ENCODE measurements at regions not wholly inside any gene's neighbourhood (a gene's known extent, or its start where the extent isn't known, plus 50 kb on each side); places are given as distances from the start of the nearest gene placed in this dataset.
"Not testable (repeated sequence)": the region's sequence is repeated elsewhere in the genome, so short reads cannot be mapped to it uniquely, and the experiment has no call there.

DNA sequence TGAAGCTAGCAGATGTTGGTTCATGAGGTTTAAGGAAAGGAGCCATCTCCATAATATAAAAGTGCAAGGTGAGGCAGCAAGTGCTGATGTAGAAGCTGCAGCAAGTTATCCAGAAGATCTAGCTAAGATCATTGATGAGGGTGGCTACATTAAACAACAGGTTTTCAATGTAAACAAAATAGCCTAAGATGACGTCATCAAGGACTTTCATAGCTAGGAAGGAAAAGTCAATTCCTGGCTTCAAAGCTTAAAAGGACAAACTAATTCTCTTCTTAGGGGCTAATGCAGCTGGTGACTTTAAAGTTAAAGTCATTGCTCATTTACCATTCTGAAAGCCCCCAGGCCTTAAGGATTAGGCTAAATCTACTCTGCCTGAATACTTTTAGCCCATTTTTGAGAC lies 141.9 kb downstream of the MID1IP1 start:
- no peak for DNase-seq

GRCh38 chrX:38948046-38948445 lies 146.8 kb downstream of the MID1IP1 start:
- DNase-seq = no peak

DNA sequence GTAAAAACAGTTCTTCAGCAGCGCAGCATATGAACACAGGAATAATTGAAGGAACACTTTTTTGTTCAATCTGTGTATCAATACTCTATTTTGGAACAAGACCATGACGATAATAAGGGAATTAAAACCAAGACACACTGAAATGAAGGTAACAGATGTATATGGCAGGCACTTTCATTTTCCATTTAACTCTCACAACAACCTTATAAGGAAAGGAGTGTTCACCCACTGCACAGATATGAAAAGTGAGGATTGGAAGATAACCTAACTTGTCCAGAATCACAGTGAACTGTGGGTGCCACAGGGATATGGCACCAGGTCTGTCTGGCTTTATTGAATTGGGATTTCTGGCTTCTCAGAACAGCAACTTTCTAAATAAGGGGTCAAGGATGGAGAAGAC lies 153.3 kb downstream of the MID1IP1 start:
- no peak for DNase-seq

GRCh38 chrX:38959736-38960135 lies 158.5 kb downstream of the MID1IP1 start:
- DNase-seq = no peak

DNA sequence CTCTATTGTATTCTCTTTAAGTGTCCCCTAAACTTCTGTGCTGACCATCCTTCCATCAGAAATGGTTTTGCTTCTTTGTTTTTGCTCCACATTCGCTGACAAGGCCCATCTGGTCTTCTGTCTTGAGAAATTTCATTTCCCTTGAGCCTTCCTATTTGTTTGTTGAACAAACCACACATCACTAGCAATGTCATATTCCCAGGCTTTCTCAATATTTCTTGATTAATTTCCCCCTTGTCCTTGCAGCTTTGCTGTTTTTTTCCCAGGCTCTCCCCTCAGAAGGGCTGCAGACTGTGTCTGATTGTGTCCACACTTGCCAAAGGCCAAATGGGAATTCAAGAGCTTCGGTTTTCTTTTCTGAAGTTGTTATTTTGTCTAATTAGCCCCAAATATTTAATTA lies 158.9 kb downstream of the MID1IP1 start:
- no peak for DNase-seq

- DNase-seq = peak; percentile 82 to 84
These were observed 160.7 kb downstream of the MID1IP1 start for GRCh38 chrX:38961936-38962335.

GRCh38 chrX:38963244-38963643 lies 162.0 kb downstream of the MID1IP1 start:
- not testable (repeated sequence) for DNase-seq

GRCh38 chrX:38965888-38966287 lies 164.6 kb downstream of the MID1IP1 start:
- DNase-seq = no peak

DNA sequence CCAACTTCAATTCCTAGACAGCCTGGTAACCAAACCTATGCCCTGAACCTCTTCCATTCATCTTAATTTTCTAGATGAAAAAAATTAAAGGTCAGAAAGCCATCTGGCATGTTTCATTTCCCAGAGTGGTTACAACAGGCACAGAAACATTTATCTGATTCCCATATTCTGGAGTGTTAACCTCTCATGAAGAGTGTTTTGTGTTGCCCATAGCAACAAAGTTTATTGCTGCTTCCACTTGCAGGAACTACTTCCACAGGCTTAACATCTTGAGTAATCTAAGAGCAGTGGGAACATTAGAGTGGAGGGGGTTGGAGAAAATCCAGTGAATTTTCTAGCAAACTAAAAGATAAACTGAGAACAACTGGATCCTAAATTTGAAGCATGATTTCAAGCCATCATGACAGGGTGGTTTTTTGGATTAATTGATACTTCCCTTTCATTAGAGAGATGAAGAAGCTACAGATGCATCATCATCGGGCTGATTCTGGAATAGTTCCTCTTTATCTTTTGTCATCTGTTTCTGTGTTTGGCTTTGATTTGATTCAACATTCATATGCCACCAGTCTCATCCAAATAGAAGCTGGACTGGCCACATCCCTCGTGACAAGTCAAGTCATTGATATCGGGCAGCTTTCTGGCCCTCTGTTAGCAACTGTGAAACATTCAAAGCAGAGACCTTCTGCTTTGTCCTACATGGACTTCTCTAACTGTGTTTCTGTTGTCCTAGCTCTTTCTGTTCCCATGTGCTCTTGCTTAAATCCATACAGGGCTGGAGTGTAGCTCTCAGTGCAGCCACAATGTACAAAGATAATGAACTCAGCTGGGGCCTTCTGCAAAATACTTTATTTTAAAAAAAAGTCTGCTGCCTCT lies 167.3 kb downstream of the MID1IP1 start:
- DNase-seq = no peak

- peak in 1 of 2 experiments; percentile 11 for DNase-seq
These were observed 168.8 kb downstream of the MID1IP1 start for GRCh38 chrX:38970074-38970473.

DNA sequence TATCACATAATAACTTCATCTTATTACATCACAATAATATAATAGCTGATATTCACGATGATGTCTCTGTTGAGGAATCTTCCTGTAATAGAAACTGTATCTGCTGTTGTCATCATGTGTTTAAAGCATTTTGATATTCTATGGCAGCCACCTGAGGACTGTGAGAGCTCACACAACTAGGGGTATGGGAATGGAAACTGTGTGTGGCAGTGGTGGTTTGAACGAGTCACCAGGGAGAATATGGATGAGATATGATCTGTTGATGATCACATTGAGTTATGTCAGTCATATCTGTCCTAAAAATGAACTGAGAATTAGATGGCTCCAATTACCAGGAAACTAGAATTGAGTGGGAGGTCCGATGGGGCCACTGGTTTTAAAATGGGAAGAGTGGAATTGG lies 169.6 kb downstream of the MID1IP1 start:
- DNase-seq = no peak

DNA sequence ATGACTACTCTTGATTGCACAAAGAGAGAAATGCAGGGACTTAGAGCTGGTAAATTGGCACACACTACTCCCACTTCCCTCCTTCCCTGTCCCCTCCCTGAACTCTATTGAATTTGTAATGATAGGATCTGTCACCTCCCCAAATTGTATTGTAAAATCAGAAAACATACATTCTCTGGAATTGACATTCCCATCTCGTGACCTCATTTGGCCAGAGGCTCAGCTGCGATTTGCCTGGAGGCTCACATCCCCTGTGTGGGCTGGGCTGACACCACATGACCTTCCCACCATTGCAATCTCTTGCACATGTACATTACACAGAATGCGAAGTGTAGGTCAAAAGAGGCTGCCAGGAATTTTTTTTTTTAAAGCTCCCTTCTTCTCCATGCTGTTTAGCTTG lies 172.1 kb downstream of the MID1IP1 start:
- no peak for DNase-seq

DNA sequence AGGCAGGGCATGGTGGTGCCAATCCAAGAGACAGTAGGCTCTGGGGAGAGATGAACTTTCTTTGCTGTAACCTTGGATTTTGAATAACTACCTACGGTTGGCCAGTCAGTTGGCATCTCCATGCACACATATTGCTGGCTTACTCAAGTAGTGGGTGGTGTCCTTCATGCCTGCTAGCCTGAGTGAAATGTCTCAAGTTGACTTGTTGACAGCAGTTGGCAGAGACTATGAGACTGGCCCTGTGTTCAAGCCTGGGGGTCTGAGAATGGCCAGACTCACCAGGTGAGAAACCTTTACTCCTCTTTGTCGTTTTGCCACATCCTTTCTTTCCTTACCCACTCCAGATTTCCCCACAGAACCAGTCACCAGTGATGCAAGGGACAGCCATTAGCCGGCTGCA lies 173.3 kb downstream of the MID1IP1 start:
- no peak for DNase-seq

- DNase-seq = no peak
These were observed 174.2 kb downstream of the MID1IP1 start for GRCh38 chrX:38975368-38975942.

GRCh38 chrX:38982370-38982769 lies 181.1 kb downstream of the MID1IP1 start:
- peak in 1 of 2 experiments; percentile 3 for DNase-seq

DNA sequence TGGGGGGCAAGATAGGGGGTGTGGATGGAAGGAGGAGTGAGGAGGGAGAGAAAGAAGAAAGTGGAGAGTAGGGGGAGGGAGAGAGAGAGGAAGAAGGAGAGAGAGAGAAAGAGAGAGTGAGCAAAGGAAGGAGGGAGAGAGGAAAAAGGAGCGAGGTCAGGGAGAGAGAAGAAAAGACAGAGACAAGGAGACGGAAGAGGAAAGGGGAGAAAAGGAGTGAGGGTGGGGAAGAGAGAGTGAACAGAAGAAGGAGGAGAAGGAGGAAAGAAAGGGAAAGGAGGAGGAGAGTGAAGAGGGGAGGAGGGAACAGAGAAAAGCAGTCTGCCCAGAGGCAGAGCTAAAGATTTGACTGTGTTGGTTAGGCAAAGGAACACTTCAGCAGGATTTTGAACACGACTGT lies 181.6 kb downstream of the MID1IP1 start:
- no peak for DNase-seq

DNA sequence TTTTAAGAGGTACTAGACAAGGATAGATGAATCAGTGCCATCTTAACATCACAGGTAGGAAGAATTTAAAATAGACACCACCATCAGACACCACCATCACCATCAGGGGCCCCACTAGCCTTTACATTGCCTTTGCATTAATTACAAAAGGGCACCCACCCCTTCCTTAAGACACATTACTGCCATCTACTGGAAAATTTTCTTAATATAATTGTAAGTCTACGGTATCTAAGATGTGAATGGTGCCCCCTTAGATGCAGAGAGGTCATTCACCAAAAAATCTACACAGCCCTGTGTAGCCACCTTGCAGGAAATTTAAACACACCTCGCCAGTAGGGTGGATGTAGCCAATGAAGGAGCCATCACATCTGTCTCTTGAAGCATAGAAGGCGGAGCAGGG lies 184.1 kb downstream of the MID1IP1 start:
- peak; percentile 35 to 69 for DNase-seq

DNA sequence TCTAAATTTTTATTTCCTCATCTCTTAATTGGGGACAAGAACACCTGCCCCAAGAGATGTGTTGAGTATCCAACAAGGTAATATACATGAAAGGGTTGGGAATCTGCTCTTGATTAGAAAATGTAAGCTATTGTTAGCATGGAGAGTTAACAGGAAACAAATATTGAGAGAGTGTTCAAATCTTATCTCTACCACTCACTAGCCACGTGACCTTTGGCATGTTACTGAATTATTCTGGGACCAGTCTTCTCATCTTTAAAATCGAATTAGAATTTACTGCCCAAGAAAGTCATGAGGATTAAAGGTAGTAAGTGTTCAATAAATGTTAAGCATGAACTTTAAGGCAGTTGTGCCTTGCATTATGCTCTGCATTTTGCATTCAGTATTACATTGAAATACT lies 184.7 kb downstream of the MID1IP1 start:
- DNase-seq = no peak

GRCh38 chrX:38986586-38986985 lies 185.3 kb downstream of the MID1IP1 start:
- DNase-seq = no peak

DNA sequence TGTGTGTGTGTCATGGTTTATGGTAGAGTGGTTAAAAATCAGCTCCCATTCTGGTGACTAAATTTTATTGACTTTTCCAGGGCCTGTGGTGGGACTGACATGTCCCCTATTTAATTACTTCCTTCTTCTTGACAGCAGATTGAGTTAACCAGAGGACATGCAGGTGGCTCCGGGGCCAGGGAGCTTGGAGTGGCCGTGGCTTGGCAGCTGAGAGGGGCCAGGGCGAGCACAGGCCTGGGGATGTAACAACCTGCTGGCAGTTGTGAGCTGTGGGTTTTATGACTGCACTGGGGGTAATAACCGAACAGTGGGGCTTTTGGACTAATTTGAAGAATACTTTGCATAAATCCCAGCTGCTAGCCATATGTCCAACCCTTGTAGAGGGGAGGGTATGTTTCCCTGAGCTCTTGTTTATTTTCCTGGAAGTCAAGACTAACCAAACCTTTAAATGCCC lies 186.0 kb downstream of the MID1IP1 start:
- DNase-seq = peak; percentile 71 to 81

- DNase-seq = no peak
These were observed 187.0 kb downstream of the MID1IP1 start for GRCh38 chrX:38988301-38988700.

GRCh38 chrX:38989076-38989475 lies 187.8 kb downstream of the MID1IP1 start:
- no peak for DNase-seq

DNA sequence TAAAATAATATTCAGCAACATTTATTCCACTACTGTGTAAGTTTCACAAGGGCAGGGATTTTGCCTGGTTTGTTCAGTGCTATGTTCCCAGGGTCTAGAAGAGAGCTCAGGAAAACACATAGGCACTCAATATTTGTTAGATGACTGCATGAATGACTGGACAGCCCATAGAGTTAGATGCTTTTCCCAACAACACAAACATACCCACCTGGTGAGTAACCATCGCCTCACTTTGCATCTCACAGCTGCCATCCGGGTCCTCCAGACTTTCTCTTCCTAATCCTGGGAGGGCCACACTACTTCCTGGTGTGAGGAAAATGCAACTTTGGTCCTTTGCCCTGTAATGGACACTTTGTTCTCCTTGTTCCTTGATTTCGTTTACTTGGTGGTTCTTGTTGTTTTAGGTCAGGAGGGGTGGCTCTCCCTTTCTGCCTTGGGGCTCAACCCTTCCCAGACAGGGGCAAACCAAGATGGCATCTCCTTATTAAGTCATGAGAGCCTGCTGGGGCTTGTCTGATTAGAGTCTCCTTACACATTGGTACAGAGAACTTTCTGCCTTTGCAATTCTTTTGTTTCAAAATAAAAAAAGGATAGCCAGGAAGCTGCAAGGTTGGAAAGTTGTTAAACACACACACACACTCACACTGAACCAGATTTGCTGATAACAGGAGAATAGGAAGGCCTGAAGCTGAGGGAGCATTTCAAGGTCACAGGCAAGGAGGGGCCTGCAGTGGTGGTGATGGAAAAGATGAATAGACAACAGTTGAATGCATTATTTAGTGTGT lies 190.6 kb downstream of the MID1IP1 start:
- DNase-seq = no peak

Data from NCI-H526 (cell line).